NB4 (cell line): ENCODE measurements at regions not wholly inside any gene's neighbourhood (a gene's known extent, or its start where the extent isn't known, plus 50 kb on each side); places are given as distances from the start of the nearest gene placed in this dataset.
"Not testable (repeated sequence)": the region's sequence is repeated elsewhere in the genome, so short reads cannot be mapped to it uniquely, and the experiment has no call there.

Experiments
- DNase-seq: peaks from one replicate; pipeline ENCODE4 v3.0.0; 2010; ENCODE audit warnings: low read depth
- H3K4me3 ChIP-seq: one replicate; pipeline ENCODE4 v1.5.1; 2011; ENCODE audit warnings: mild to moderate bottlenecking, low read depth, low read length, moderate library complexity
- CTCF ChIP-seq: IDR thresholded peaks from one replicate; pipeline ENCODE4 v1.5.1; 2012; ENCODE audit warnings: low read depth, low read length
- MAX ChIP-seq: IDR thresholded peaks from 2 replicates; pipeline ENCODE4 v1.6.1; 2011; ENCODE audit warnings: low read depth, low read length
- MYC ChIP-seq: IDR thresholded peaks from 2 replicates; pipeline ENCODE4 v1.6.1; 2011; ENCODE audit warnings: low read depth, low read length
- POLR2A ChIP-seq: IDR thresholded peaks from 2 replicates; pipeline ENCODE4 v1.6.1; 2011; ENCODE audit warnings: mild to moderate bottlenecking; ENCODE audit not compliant: insufficient read length; ENCODE audit errors: extremely low read depth

- H3K4me3 ChIP-seq = no peak overlapping the region
- TF ChIP-seq POLR2A (no peak), MAX (no peak), CTCF (no peak), MYC (no peak)
- no peak for DNase-seq
These were observed 315.5 kb upstream of the MYT1L start for GRCh38 chr2:2646433-2647051.

- H3K4me3 ChIP-seq = no peak overlapping the region
- no peak for DNase-seq
- TF ChIP-seq POLR2A (no peak), MAX (no peak), MYC (no peak), CTCF (no peak)
These were observed 314.2 kb upstream of the MYT1L start for GRCh38 chr2:2645162-2645855.

- DNase-seq, H3K4me3 ChIP-seq: not testable (repeated sequence)
These were observed 313.7 kb upstream of the MYT1L start for GRCh38 chr2:2644751-2645150.

GRCh38 chr2:2644040-2644439 lies 313.0 kb upstream of the MYT1L start:
- no peak overlapping the region for H3K4me3 ChIP-seq
- TF ChIP-seq MAX (no peak), MYC (no peak), POLR2A (no peak), CTCF (no peak)
- no peak for DNase-seq

GRCh38 chr2:2642906-2643890 lies 312.1 kb upstream of the MYT1L start:
- DNase-seq = no peak
- TF ChIP-seq CTCF (no peak), MAX (no peak), MYC (no peak), POLR2A (no peak)
- no peak overlapping the region for H3K4me3 ChIP-seq
